CD4-positive, alpha-beta memory T cell (primary cell): ENCODE measurements at regions not wholly inside any gene's neighbourhood (a gene's known extent, or its start where the extent isn't known, plus 50 kb on each side); places are given as distances from the start of the nearest gene placed in this dataset.

ENCODE experiments used
- CTCF ChIA-PET: fragments of 350-600 bp; sonication (Branson Sonifier 250); formaldehyde crosslinking; loops from one replicate; lab custom pipeline; 2021; ENCODE audit warnings: inconsistent platforms; ENCODE audit not compliant: partially characterized antibody; lab: Charles Lee
- POLR2A ChIA-PET: fragments of 350-600 bp; sonication (Branson Sonifier 250); formaldehyde crosslinking; loops from one replicate; lab custom pipeline; 2021; ENCODE audit not compliant: partially characterized antibody; lab: Charles Lee
- DNase-seq, 5 donors: peaks; one replicate each; pipeline versions ENCODE4 v3.0.0 to v3.0.0-alpha.2; 2020 to 2022; ENCODE audit warnings: mixed read lengths in 1 of 5
- H3K27ac ChIP-seq: one replicate; pipeline ENCODE4 v1.7.0; 2013; ENCODE audit warnings: low read depth, low read length
- H3K27me3 ChIP-seq: 2 replicates; pipeline ENCODE4 v1.7.0; 2013; ENCODE audit warnings: mild to moderate bottlenecking, low read length, moderate library complexity; ENCODE audit not compliant: insufficient read depth
- H3K36me3 ChIP-seq: 2 replicates; pipeline ENCODE4 v1.7.0; 2013; ENCODE audit warnings: mild to moderate bottlenecking, low read length, moderate library complexity; ENCODE audit not compliant: insufficient read depth
- H3K4me1 ChIP-seq: 2 replicates; pipeline ENCODE4 v1.7.0; 2013; ENCODE audit warnings: mild to moderate bottlenecking, low read length, moderate library complexity; ENCODE audit not compliant: insufficient read depth
- H3K4me3 ChIP-seq, 2 donors: one replicate each; pipeline ENCODE4 v1.7.0; 2013; ENCODE audit warnings: low read length in 2 of 2, mild to moderate bottlenecking in 1 of 2
- H3K9me3 ChIP-seq, 2 donors: one replicate each; pipeline ENCODE4 v1.7.0; 2013; ENCODE audit warnings: low read length in 2 of 2, control low read depth in 1 of 2; ENCODE audit not compliant: control insufficient read depth in 1 of 2
- H3K27ac Mint-ChIP-seq, 7 donors: one replicate each; pipeline ENCODE4 v1.8.0; 2020 to 2021; ENCODE audit warnings: mixed read lengths in 7 of 7, mild to moderate bottlenecking in 6 of 7, inconsistent platforms in 3 of 7, moderate library complexity in 3 of 7
- H3K27me3 Mint-ChIP-seq, 2 donors: one replicate each; pipeline ENCODE4 v1.8.0; 2020 to 2021; ENCODE audit warnings: mixed read lengths in 2 of 2
- H3K36me3 Mint-ChIP-seq, 2 donors: one replicate each; pipeline ENCODE4 v1.8.0; 2020 to 2021; ENCODE audit warnings: mixed read lengths in 2 of 2, inconsistent platforms in 1 of 2, mild to moderate bottlenecking in 1 of 2
- H3K4me1 Mint-ChIP-seq, 4 donors: one replicate each; pipeline ENCODE4 v1.8.0; 2020 to 2021; ENCODE audit warnings: mixed read lengths in 4 of 4, mild to moderate bottlenecking in 1 of 4
- H3K4me3 Mint-ChIP-seq, 8 donors: one replicate each; pipeline ENCODE4 v1.8.0; 2020 to 2021; ENCODE audit warnings: mixed read lengths in 8 of 8, mild to moderate bottlenecking in 7 of 8, moderate library complexity in 6 of 8, inconsistent platforms in 3 of 8
- H3K9me3 Mint-ChIP-seq, 8 donors: one replicate each; pipeline ENCODE4 v1.8.0; 2020 to 2021; ENCODE audit warnings: mixed read lengths in 8 of 8, mild to moderate bottlenecking in 5 of 8, inconsistent platforms in 3 of 8, moderate library complexity in 1 of 8
- intact Hi-C: fragments of 100-400 bp; cut with micrococcal nuclease; formaldehyde crosslinking; loops from one replicate; pipeline ENCODE4 v1.15.1; 2023

DNA sequence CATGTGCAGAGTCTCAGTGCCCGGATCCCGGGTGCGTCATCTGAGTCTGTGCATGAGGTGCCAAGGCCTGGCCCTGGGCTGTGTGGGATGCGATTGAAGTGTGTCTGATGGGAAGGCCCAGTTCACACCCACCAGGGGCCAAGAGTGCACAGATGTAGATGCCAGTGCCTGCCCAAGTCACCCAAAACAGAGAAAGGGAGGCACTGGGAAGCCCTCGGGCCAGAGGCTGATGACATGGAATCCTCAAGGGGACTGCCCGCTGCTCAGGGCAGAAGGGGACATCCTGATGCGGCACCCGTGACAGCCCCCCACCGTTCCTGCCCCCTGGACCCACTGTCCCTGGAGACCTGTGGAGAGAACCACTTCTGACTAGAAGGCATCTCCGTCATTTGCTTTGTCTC is 72.2 kb upstream of the ZNF479 start:
- H3K36me3 Mint-ChIP-seq, result peaks cover 0 to 3% of the 10 kb centered on the region in 2 donors
- H3K27me3 ChIP-seq, result no peaks in the 10 kb centered on the region
- no peaks in the 10 kb centered on the region for H3K4me1 Mint-ChIP-seq
- POLR2A ChIA-PET, result no interaction called here
- no peak overlapping the region for H3K27ac ChIP-seq
- no peaks in the 10 kb centered on the region for H3K36me3 ChIP-seq
- no peak for DNase-seq
- no peak overlapping the region for H3K4me3 Mint-ChIP-seq
- H3K9me3 ChIP-seq, result peaks cover 0 to 7% of the 10 kb centered on the region in 2 donors
- CTCF ChIA-PET, result no interaction called here
- no peaks in the 10 kb centered on the region for H3K27me3 Mint-ChIP-seq
- H3K27ac Mint-ChIP-seq, result no peak overlapping the region
- H3K4me3 ChIP-seq, result no peak overlapping the region
- H3K9me3 Mint-ChIP-seq, result peaks cover 5 to 61% (median 27%) of the 10 kb centered on the region in 8 donors
- intact Hi-C loops, result no loop called here
- no peaks in the 10 kb centered on the region for H3K4me1 ChIP-seq

DNA sequence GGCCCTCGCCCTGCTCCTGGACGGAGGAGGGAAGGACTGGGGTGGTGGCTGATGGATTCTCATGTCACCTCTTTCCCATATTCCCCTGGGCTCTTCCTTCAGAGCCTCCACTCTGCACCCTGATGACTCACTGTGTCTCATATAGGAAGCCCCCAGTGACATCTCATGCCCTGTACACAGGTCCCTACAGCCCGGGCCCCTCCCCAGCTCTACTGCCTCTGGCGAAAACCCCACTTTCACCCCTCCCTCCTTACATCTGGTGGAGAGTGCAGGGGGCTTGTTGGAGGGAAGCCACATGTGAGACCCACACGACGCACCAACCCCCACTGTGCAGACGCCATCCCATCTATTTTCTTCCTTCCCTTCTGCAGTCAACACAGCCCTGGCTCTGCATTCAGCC is 72.8 kb upstream of the ZNF479 start:
- H3K4me3 Mint-ChIP-seq, result no peak overlapping the region
- H3K36me3 Mint-ChIP-seq, result peaks cover 0 to 3% of the 10 kb centered on the region in 2 donors
- ChIA-PET CTCF (no interaction called here), POLR2A (no interaction called here)
- intact Hi-C loops, result no loop called here
- H3K4me1 Mint-ChIP-seq, result no peaks in the 10 kb centered on the region
- Histone ChIP-seq H3K27me3 (no peaks in the 10 kb centered on the region), H3K9me3 (peaks cover 0 to 7% of the 10 kb centered on the region in 2 donors), H3K4me3 (no peak overlapping the region), H3K27ac (no peak overlapping the region), H3K36me3 (no peaks in the 10 kb centered on the region), H3K4me1 (no peaks in the 10 kb centered on the region)
- H3K27ac Mint-ChIP-seq, result peak overlapping the region in 1 of 7 donors; percentile 41
- peaks cover 5 to 65% (median 30%) of the 10 kb centered on the region in 8 donors for H3K9me3 Mint-ChIP-seq
- DNase-seq, result no peak
- H3K27me3 Mint-ChIP-seq, result no peaks in the 10 kb centered on the region

DNA sequence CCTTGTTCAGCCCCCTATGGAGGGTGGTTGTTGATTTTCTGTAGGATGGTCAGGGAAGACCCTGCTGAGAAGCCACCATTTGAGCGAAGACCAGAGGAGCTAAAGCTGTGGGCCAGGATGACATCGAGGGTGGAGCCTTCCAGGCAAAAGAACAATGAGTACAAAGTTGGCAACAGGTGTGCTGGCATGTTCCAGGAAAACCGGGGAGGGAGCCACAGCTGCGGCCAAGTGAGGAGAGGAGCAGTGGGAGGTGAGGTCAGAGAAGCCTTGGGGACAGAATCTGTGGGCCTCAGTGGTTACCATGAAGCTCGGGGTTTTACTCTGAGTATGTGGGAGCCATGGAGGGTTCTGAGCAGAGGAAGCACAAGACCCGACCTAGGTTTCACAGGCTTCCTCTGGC is 75.6 kb upstream of the ZNF479 start:
- H3K4me3 ChIP-seq, result no peak overlapping the region
- Mint-ChIP-seq H3K36me3 (peaks cover 0 to 3% of the 10 kb centered on the region in 2 donors), H3K27me3 (no peaks in the 10 kb centered on the region), H3K27ac (no peak overlapping the region), H3K9me3 (peaks cover 5 to 68% (median 36%) of the 10 kb centered on the region in 8 donors), H3K4me1 (no peaks in the 10 kb centered on the region), H3K4me3 (no peak overlapping the region)
- no peak for DNase-seq
- H3K36me3 ChIP-seq, result no peaks in the 10 kb centered on the region
- no peak overlapping the region for H3K27ac ChIP-seq
- intact Hi-C loops, result no loop called here
- CTCF ChIA-PET, result no interaction called here
- no peaks in the 10 kb centered on the region for H3K27me3 ChIP-seq
- no peaks in the 10 kb centered on the region for H3K4me1 ChIP-seq
- H3K9me3 ChIP-seq, result no peaks in the 10 kb centered on the region
- POLR2A ChIA-PET, result no interaction called here

DNA sequence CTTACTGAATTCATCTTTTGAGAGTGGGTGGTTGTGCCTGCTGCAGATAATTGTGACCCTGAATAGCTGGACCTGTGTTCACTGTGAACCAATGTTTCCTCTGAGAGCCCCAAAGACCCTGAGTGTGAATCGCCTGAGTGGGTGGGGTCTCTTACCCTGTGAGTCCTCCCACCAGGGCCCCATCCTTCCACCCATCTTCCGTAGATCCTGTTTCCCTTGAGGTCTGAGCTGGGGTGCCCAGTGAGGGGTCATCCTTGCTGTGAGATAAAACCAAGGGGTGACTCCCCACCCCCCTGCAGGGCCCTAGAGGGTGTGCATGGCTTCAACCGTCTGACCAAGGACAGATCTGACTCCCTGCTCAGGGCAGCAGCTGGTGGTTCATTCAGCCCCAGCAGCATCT is 78.0 kb upstream of the ZNF479 start:
- DNase-seq, result no peak
- ChIA-PET CTCF (no interaction called here), POLR2A (no interaction called here)
- H3K27ac ChIP-seq, result no peak overlapping the region
- Mint-ChIP-seq H3K27ac (no peak overlapping the region), H3K27me3 (no peaks in the 10 kb centered on the region), H3K4me1 (no peaks in the 10 kb centered on the region), H3K9me3 (peaks cover 5 to 73% (median 45%) of the 10 kb centered on the region in 8 donors), H3K4me3 (no peak overlapping the region), H3K36me3 (peaks cover 0 to 3% of the 10 kb centered on the region in 2 donors)
- H3K27me3 ChIP-seq, result no peaks in the 10 kb centered on the region
- no peak overlapping the region for H3K4me3 ChIP-seq
- no peaks in the 10 kb centered on the region for H3K36me3 ChIP-seq
- no peaks in the 10 kb centered on the region for H3K9me3 ChIP-seq
- no peaks in the 10 kb centered on the region for H3K4me1 ChIP-seq
- intact Hi-C loops, result no loop called here

DNA sequence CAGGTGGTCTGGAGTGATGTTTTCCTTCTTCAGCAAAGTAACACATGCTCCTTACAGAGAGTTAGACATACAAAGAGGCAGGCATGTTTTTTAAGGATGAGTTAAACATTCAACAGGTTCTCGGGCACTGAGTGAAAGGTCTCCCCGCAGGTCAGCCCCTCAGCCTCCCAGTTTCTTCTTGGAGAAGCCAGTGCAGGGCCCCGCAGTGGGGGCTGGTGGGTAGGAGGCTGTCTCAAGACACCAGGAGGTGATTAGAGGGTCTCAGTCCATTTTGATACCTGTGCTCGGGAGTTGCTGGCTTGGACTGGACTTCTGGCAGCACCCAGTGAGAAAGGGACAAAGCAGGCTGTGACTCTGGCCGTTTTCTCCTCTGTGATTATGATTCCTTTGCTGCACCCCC is 78.6 kb upstream of the ZNF479 start:
- peaks cover 5 to 76% (median 51%) of the 10 kb centered on the region in 8 donors for H3K9me3 Mint-ChIP-seq
- Histone ChIP-seq H3K27me3 (no peaks in the 10 kb centered on the region), H3K36me3 (no peaks in the 10 kb centered on the region), H3K9me3 (no peaks in the 10 kb centered on the region), H3K4me1 (no peaks in the 10 kb centered on the region), H3K27ac (no peak overlapping the region), H3K4me3 (no peak overlapping the region)
- intact Hi-C loops, result no loop called here
- H3K27me3 Mint-ChIP-seq, result no peaks in the 10 kb centered on the region
- no peak for DNase-seq
- no peaks in the 10 kb centered on the region for H3K4me1 Mint-ChIP-seq
- H3K4me3 Mint-ChIP-seq, result no peak overlapping the region
- H3K36me3 Mint-ChIP-seq, result peaks cover 0 to 3% of the 10 kb centered on the region in 2 donors
- POLR2A ChIA-PET, result no interaction called here
- H3K27ac Mint-ChIP-seq, result no peak overlapping the region
- CTCF ChIA-PET, result no interaction called here

DNA sequence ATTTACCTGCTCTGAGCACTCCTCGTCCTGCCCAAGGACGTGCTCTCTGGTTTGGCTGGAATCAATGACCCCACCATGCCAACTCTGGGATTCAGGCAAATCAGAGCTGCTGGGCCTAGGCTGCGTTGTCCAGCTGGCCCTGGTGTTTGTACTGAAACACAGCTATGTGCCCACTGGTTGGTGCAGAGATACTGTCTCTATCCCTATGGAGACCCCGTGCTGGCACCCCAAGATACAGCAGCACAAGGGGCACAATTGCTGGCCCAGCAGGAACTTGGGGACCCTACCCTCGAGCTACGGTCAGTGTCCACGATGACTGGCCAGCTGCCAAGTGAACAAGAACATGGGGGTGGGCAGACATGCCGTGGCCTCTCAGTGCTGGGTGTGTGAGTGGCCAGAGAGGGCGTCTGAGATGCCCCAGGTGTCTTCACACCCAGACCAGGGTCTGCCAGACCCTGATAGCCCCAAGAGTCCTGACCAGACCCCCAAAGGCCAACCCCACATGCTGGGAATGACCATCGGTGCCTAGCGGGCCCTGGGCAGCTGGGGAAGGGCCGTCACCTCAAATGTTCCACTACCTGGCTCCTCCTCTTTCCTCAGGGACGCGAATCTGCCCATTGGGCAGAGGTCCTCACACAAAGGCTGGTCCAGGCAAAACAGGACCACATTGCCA is 79.3 kb upstream of the ZNF479 start:
- H3K4me1 ChIP-seq, result no peaks in the 10 kb centered on the region
- Mint-ChIP-seq H3K36me3 (peaks cover 3% of the 10 kb centered on the region in 2 donors), H3K27ac (no peak overlapping the region), H3K4me1 (no peaks in the 10 kb centered on the region), H3K9me3 (peaks cover 9 to 76% (median 57%) of the 10 kb centered on the region in 8 donors), H3K27me3 (no peaks in the 10 kb centered on the region), H3K4me3 (no peak overlapping the region)
- POLR2A ChIA-PET, result no interaction called here
- CTCF ChIA-PET, result no interaction called here
- H3K27me3 ChIP-seq, result no peaks in the 10 kb centered on the region
- no peaks in the 10 kb centered on the region for H3K36me3 ChIP-seq
- H3K4me3 ChIP-seq, result no peak overlapping the region
- intact Hi-C loops, result no loop called here
- DNase-seq, result no peak
- no peaks in the 10 kb centered on the region for H3K9me3 ChIP-seq
- H3K27ac ChIP-seq, result no peak overlapping the region

DNA sequence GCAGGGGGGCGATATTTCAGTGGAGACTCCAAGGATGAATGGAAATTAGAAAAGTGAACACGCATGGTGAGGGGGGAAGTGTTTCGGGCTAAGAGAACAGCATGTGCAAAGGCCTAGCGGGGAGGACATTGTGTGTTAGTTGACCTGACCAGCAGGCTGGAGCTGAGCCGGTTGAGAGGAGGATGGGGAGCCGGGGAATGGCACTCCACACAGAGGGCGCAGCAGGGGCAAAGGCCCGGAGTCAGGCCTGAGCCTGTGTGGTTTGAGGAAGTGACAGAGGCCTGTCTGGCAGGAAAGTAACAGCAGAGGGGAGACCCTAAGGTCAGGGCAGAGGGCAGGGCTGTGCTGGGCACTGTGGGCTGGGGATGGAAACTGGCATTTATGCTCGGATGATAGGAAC is 83.2 kb upstream of the ZNF479 start:
- H3K9me3 Mint-ChIP-seq, result peaks cover 13 to 84% (median 67%) of the 10 kb centered on the region in 8 donors

More for the DNA sequence above, 83.2 kb upstream of the ZNF479 start:
- no peak for DNase-seq
- no peaks in the 10 kb centered on the region for H3K36me3 ChIP-seq
- ChIA-PET CTCF (no interaction called here), POLR2A (no interaction called here)
- no peaks in the 10 kb centered on the region for H3K9me3 ChIP-seq
- H3K27ac ChIP-seq, result no peak overlapping the region
- no peak overlapping the region for H3K4me3 ChIP-seq
- peaks cover 4 to 27% of the 10 kb centered on the region in 2 donors for H3K36me3 Mint-ChIP-seq
- H3K27ac Mint-ChIP-seq, result no peak overlapping the region
- H3K27me3 Mint-ChIP-seq, result no peaks in the 10 kb centered on the region
- no peaks in the 10 kb centered on the region for H3K27me3 ChIP-seq
- no peaks in the 10 kb centered on the region for H3K4me1 ChIP-seq
- H3K4me3 Mint-ChIP-seq, result no peak overlapping the region
- intact Hi-C loops, result no loop called here
- peaks cover 0 to 1% (median 0%) of the 10 kb centered on the region in 4 donors for H3K4me1 Mint-ChIP-seq
